HCT116 (cell line): ENCODE measurements at regions not wholly inside any gene's neighbourhood (a gene's known extent, or its start where the extent isn't known, plus 50 kb on each side); places are given as distances from the start of the nearest gene placed in this dataset.

Experiments used
- ATAC-seq: fragments of 200-7000 bp; cut with Tn5 transposase; 2 replicates; pipeline ENCODE4 v1.9.1; 2020; ENCODE audit warnings: mild to moderate bottlenecking, moderate library complexity
- BruUV-seq: library from RNA; stranded (reverse); fragments of 400-500 nt; replicated peaks from 2 replicates; lab custom pipeline; 2021; lab: Mats Ljungman, UMichigan
- CTCF ChIA-PET: fragments of 300-600 bp; sonication (Branson Sonifier 250); formaldehyde crosslinking; loops from one replicate; lab custom pipeline; 2021; ENCODE audit warnings: antibody characterized with exemption; lab: Charles Lee
- POLR2A ChIA-PET: fragments of 300-600, 350-600 bp; sonication (Branson Sonifier 250); formaldehyde crosslinking; loops from one replicate; lab custom pipeline; 2021; ENCODE audit warnings: antibody characterized with exemption; lab: Charles Lee
- RAD21 ChIA-PET, 2 experiments: fragments of 300-600 bp; sonication (Branson Sonifier 250); formaldehyde crosslinking; loops; one replicate each; lab custom pipeline; 2023; ENCODE audit warnings: low total read pairs in 2 of 2; ENCODE audit not compliant: uncharacterized antibody in 2 of 2, unreplicated experiment in 2 of 2, low non-redundant PET in 1 of 2; lab: Charles Lee
- DNase-seq: peaks from one replicate; pipeline ENCODE4 v3.0.0-alpha.2; 2010; ENCODE audit warnings: low read depth, low spot score
- H2AFZ ChIP-seq: fragments of 200-600 bp; shearing (Covaris generic), sonication (generic); 2 replicates; pipeline ENCODE4 v1.6.1; 2017; ENCODE audit warnings: low read depth, mixed run types, mixed read lengths, antibody characterized with exemption, low read length; ENCODE audit not compliant: poor library complexity, severe bottlenecking
- H3K27ac ChIP-seq: 2 replicates; pipeline ENCODE4 v1.5.1; 2012; ENCODE audit warnings: low read depth, low read length
- H3K27me3 ChIP-seq: fragments of 200-600 bp; sonication (generic); 2 replicates; pipeline ENCODE4 v1.6.1; 2016; ENCODE audit warnings: mixed run types, low read length, mixed read lengths; ENCODE audit not compliant: insufficient read depth
- H3K36me3 ChIP-seq, 2 experiments: fragments of 200-500 bp in 1 of 2; fragments of 200-600 bp in 1 of 2; sonication (Bioruptor generic) in 1 of 2; sonication (generic) in 1 of 2; 2 replicates each; pipeline versions ENCODE4 v1.5.1 to v1.6.1; 2014 to 2016; ENCODE audit warnings: low read length in 2 of 2, inconsistent platforms in 1 of 2, mixed read lengths in 1 of 2, mixed run types in 1 of 2; ENCODE audit not compliant: insufficient read depth in 2 of 2, control insufficient read depth in 1 of 2
- H3K4me1 ChIP-seq, 2 experiments: fragments of 200-600 bp in 1 of 2; sonication (generic) in 1 of 2; 2 replicates each; pipeline versions ENCODE4 v1.5.1 to v1.6.1; 2012 to 2017; ENCODE audit warnings: low read length in 2 of 2, inconsistent platforms in 1 of 2, mild to moderate bottlenecking in 1 of 2, mixed read lengths in 1 of 2, mixed run types in 1 of 2, moderate library complexity in 1 of 2; ENCODE audit not compliant: insufficient read depth in 2 of 2, control insufficient read depth in 1 of 2
- H3K4me2 ChIP-seq: fragments of 200-600 bp; sonication (generic); 2 replicates; pipeline ENCODE4 v1.6.1; 2017; ENCODE audit warnings: mixed run types, low read length, mixed read lengths
- H3K4me3 ChIP-seq, 2 experiments: fragments of 200-600 bp in 1 of 2; sonication (generic) in 1 of 2; replicated peaks in 1 of 2; 2 replicates each; pipeline ENCODE4 v1.5.1; 2011 to 2016; ENCODE audit warnings: low read length in 2 of 2, control low read depth in 1 of 2, low read depth in 1 of 2, mild to moderate bottlenecking in 1 of 2, mixed read lengths in 1 of 2, mixed run types in 1 of 2
- H3K79me2 ChIP-seq: fragments of 200-600 bp; sonication (generic); 2 replicates; pipeline ENCODE4 v1.6.1; 2017; ENCODE audit warnings: mild to moderate bottlenecking, mixed run types, low read length, moderate library complexity, mixed read lengths; ENCODE audit not compliant: insufficient read depth
- H3K9ac ChIP-seq: fragments of 200-600 bp; sonication (generic); 2 replicates; pipeline ENCODE4 v1.6.1; 2016; ENCODE audit warnings: low read length, mixed read lengths
- H3K9me2 ChIP-seq: fragments of 200-600 bp; sonication (generic), shearing (Covaris generic); 2 replicates; pipeline ENCODE4 v1.6.1; 2017; ENCODE audit warnings: mixed run types, mild to moderate bottlenecking, moderate library complexity; ENCODE audit not compliant: insufficient read depth
- H3K9me3 ChIP-seq, 2 experiments: fragments of 200-500 bp in 1 of 2; fragments of 200-600 bp in 1 of 2; sonication (Bioruptor generic) in 1 of 2; sonication (generic) in 1 of 2; 2 replicates each; pipeline ENCODE4 v1.6.1; 2014 to 2017; ENCODE audit warnings: low read length in 2 of 2, mixed read lengths in 2 of 2, inconsistent platforms in 1 of 2, low read depth in 1 of 2, mild to moderate bottlenecking in 1 of 2, mixed run types in 1 of 2, moderate library complexity in 1 of 2; ENCODE audit not compliant: control insufficient read depth in 1 of 2, insufficient read depth in 1 of 2
- H4K20me1 ChIP-seq: fragments of 200-600 bp; sonication (generic), shearing (Covaris generic); 2 replicates; pipeline ENCODE4 v1.6.1; 2017; ENCODE audit warnings: mixed run types, mild to moderate bottlenecking, moderate library complexity; ENCODE audit not compliant: insufficient read depth
- CBX3 ChIP-seq: IDR thresholded peaks from 2 replicates; pipeline ENCODE4 v1.6.1; 2012; ENCODE audit warnings: low read depth
- ELF1 ChIP-seq: IDR thresholded peaks from 2 replicates; pipeline ENCODE4 v1.6.1; 2012; ENCODE audit warnings: low read depth, borderline replicate concordance
- EZH2 ChIP-seq: fragments of 200-600 bp; sonication (generic); IDR thresholded peaks from 2 replicates; pipeline ENCODE4 v1.6.1; 2017; ENCODE audit warnings: antibody characterized with exemption, mixed run types
- FOSL1 ChIP-seq: IDR thresholded peaks from 2 replicates; pipeline ENCODE4 v1.6.1; 2012; ENCODE audit warnings: low read depth
- JUND ChIP-seq: IDR thresholded peaks from 2 replicates; pipeline ENCODE4 v1.6.1; 2012
- POLR2A ChIP-seq: IDR thresholded peaks from 2 replicates; pipeline ENCODE4 v1.7.0; 2011; ENCODE audit warnings: borderline replicate concordance; ENCODE audit not compliant: insufficient read depth, insufficient read length; ENCODE audit errors: extremely low read depth
- POLR2AphosphoS5 ChIP-seq: IDR thresholded peaks from 2 replicates; pipeline ENCODE4 v1.6.1; 2011; ENCODE audit warnings: mild to moderate bottlenecking, low read depth, low read length, moderate library complexity
- RAD21 ChIP-seq: IDR thresholded peaks from 2 replicates; pipeline ENCODE4 v1.6.1; 2012; ENCODE audit warnings: low read depth, mild to moderate bottlenecking
- SIN3A ChIP-seq: IDR thresholded peaks from 2 replicates; pipeline ENCODE4 v1.6.1; 2012; ENCODE audit warnings: low read depth
- SRF ChIP-seq: IDR thresholded peaks from 2 replicates; pipeline ENCODE4 v1.6.1; 2012; ENCODE audit warnings: low read depth
- TCF7L2 ChIP-seq: IDR thresholded peaks from 2 replicates; pipeline ENCODE4 v1.7.0; 2011; ENCODE audit warnings: borderline replicate concordance, inconsistent platforms; ENCODE audit not compliant: insufficient read depth, insufficient read length; ENCODE audit errors: extremely low read depth
- YY1 ChIP-seq: IDR thresholded peaks from 2 replicates; pipeline ENCODE4 v1.6.1; 2011; ENCODE audit warnings: low read length, low read depth, moderate library complexity, mild to moderate bottlenecking; ENCODE audit not compliant: insufficient replicate concordance; ENCODE audit errors: extremely low read depth
- ZFX ChIP-seq: fragments of 450-650 bp; IDR thresholded peaks from 2 replicates; pipeline ENCODE4 v1.6.1; 2017
- intact Hi-C: fragments of 100-400 bp; cut with micrococcal nuclease; formaldehyde crosslinking; loops from 2 replicates; pipeline ENCODE4 v1.10.0; 2022
- TF ChIP-seq, protein P1 (sequence below): IDR thresholded peaks from 2 replicates; pipeline ENCODE4 v1.6.1; 2012
- TF ChIP-seq, protein P2 (sequence below): IDR thresholded peaks from 2 replicates; pipeline ENCODE4 v1.6.1; 2012; ENCODE audit warnings: low read depth
- TF ChIP-seq, protein P3 (sequence below), 3 experiments: fragments of 200-600 bp in 1 of 3; sonication (generic) in 1 of 3; IDR thresholded peaks in 2 of 3; conservative IDR thresholded peaks in 1 of 3; 2 replicates each; pipeline ENCODE4 v1.5.1; 2012 to 2017; ENCODE audit warnings: low read depth in 2 of 3, low read length in 2 of 3, antibody characterized with exemption in 1 of 3, borderline replicate concordance in 1 of 3, control low read depth in 1 of 3, mild to moderate bottlenecking in 1 of 3, mixed read lengths in 1 of 3, mixed run types in 1 of 3, moderate library complexity in 1 of 3; ENCODE audit not compliant: insufficient read depth in 1 of 3

DNA sequence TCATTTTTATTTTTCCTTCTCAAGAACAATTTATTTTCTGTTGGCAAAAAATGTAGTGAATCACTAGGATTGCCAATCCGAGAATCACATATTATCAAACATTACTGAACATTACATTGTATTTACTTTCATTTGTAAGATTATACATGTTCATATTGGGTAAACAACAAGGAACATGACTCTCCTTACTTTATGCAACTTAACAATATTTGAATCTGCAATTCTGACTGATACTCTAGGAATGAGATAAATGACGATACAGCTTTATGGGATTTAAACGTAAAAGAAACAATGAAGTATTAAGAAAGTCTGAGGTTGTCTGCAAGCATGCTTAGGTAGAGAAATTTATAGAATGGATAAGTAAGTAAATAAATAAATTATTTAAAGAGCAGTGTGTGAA, 2302.9 kb downstream of the MAT2B start:
- ATAC-seq (no peak), DNase-seq (no peak)
- intact Hi-C loops, result no loop called here
- no peaks in the 10 kb centered on the region for H3K4me1 ChIP-seq
- RAD21 ChIA-PET, result no interaction called here
- CTCF ChIA-PET, result no interaction called here
- H2AFZ ChIP-seq, result no peak overlapping the region
- no peaks in the 10 kb centered on the region for H3K79me2 ChIP-seq
- H3K27ac ChIP-seq, result no peak overlapping the region
- peaks cover 0 to 10% of the 10 kb centered on the region in 2 experiments; a peak in 2 of 4 replicates for H3K9me3 ChIP-seq
- no peaks in the 10 kb centered on the region for H3K36me3 ChIP-seq
- no peaks in the 10 kb centered on the region for H3K9me2 ChIP-seq
- POLR2A ChIA-PET, result no interaction called here
- no peaks in the 10 kb centered on the region for H4K20me1 ChIP-seq
- TF ChIP-seq, protein P1, sequence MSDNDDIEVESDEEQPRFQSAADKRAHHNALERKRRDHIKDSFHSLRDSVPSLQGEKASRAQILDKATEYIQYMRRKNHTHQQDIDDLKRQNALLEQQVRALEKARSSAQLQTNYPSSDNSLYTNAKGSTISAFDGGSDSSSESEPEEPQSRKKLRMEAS, result no peak
- TF ChIP-seq EZH2, result no peak
- TF ChIP-seq ELF1, result no peak
- no peak for TF ChIP-seq FOSL1
- TF ChIP-seq CBX3, result no peak
- TF ChIP-seq POLR2AphosphoS5, result no peak
- no peak for TF ChIP-seq JUND
- no peak for TF ChIP-seq SIN3A
- no peak for TF ChIP-seq RAD21
- TF ChIP-seq SRF, result no peak
- TF ChIP-seq, protein P2, sequence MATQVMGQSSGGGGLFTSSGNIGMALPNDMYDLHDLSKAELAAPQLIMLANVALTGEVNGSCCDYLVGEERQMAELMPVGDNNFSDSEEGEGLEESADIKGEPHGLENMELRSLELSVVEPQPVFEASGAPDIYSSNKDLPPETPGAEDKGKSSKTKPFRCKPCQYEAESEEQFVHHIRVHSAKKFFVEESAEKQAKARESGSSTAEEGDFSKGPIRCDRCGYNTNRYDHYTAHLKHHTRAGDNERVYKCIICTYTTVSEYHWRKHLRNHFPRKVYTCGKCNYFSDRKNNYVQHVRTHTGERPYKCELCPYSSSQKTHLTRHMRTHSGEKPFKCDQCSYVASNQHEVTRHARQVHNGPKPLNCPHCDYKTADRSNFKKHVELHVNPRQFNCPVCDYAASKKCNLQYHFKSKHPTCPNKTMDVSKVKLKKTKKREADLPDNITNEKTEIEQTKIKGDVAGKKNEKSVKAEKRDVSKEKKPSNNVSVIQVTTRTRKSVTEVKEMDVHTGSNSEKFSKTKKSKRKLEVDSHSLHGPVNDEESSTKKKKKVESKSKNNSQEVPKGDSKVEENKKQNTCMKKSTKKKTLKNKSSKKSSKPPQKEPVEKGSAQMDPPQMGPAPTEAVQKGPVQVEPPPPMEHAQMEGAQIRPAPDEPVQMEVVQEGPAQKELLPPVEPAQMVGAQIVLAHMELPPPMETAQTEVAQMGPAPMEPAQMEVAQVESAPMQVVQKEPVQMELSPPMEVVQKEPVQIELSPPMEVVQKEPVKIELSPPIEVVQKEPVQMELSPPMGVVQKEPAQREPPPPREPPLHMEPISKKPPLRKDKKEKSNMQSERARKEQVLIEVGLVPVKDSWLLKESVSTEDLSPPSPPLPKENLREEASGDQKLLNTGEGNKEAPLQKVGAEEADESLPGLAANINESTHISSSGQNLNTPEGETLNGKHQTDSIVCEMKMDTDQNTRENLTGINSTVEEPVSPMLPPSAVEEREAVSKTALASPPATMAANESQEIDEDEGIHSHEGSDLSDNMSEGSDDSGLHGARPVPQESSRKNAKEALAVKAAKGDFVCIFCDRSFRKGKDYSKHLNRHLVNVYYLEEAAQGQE, result no peak
- TF ChIP-seq, protein P3, sequence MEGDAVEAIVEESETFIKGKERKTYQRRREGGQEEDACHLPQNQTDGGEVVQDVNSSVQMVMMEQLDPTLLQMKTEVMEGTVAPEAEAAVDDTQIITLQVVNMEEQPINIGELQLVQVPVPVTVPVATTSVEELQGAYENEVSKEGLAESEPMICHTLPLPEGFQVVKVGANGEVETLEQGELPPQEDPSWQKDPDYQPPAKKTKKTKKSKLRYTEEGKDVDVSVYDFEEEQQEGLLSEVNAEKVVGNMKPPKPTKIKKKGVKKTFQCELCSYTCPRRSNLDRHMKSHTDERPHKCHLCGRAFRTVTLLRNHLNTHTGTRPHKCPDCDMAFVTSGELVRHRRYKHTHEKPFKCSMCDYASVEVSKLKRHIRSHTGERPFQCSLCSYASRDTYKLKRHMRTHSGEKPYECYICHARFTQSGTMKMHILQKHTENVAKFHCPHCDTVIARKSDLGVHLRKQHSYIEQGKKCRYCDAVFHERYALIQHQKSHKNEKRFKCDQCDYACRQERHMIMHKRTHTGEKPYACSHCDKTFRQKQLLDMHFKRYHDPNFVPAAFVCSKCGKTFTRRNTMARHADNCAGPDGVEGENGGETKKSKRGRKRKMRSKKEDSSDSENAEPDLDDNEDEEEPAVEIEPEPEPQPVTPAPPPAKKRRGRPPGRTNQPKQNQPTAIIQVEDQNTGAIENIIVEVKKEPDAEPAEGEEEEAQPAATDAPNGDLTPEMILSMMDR (IDR thresholded peaks at IDR 0.05 in 2 of 3, conservative IDR thresholded peaks at IDR 0.05 in 1 of 3; ENCODE audit: borderline replicate concordance in 1 of 3, insufficient read depth in 1 of 3, low read depth in 2 of 3, low read length in 2 of 3), result no peak
- TF ChIP-seq ZFX, result no peak
- no peak for TF ChIP-seq YY1
- no peak for TF ChIP-seq POLR2A
- TF ChIP-seq TCF7L2, result no peak
- no peak overlapping the region for H3K9ac ChIP-seq
- H3K4me3 ChIP-seq, result no peak overlapping the region
- H3K27me3 ChIP-seq, result no peaks in the 10 kb centered on the region
- no peak overlapping the region for H3K4me2 ChIP-seq
- BruUV-seq, result no TSS peak
